DOHH2 (cell line): ENCODE measurements at regions not wholly inside any gene's neighbourhood (a gene's known extent, or its start where the extent isn't known, plus 50 kb on each side); places are given as distances from the start of the nearest gene placed in this dataset.

ENCODE experiments used
- EZH2phosphoT487 ChIP-seq: fragments of 200-600 bp; sonication (generic); IDR thresholded peaks from 2 replicates; pipeline ENCODE4 v1.6.1; 2017; ENCODE audit warnings: borderline replicate concordance, mild to moderate bottlenecking, antibody characterized with exemption, low read length, moderate library complexity, mixed read lengths
- TF ChIP-seq, protein P1 (sequence below): fragments of 200-600 bp; sonication (generic); IDR thresholded peaks from one replicate; pipeline ENCODE4 v1.5.1; 2014; ENCODE audit warnings: antibody characterized with exemption, mild to moderate bottlenecking, low read depth, low read length; ENCODE audit not compliant: poor library complexity, severe bottlenecking

DNA sequence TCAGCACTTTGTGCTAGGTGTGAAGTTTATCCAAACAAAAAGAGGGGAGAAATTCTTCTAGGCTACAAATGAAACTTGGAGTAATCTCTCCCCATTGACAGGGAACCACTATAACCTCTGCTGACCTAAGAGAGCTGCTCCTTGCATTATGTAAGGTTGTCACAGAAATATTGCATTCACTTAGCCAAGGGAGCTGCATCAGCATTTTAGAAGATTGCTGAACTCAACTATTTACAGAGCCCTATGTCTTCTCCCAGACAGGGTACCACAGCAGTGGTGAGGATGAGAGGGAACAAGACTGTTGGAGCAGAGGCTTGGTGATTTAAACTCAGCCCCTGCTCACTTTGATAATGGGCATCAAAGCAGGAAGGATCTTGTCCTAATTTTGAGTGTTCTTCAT is 362.0 kb downstream of the TMEM38B start:
- TF ChIP-seq, protein P1, sequence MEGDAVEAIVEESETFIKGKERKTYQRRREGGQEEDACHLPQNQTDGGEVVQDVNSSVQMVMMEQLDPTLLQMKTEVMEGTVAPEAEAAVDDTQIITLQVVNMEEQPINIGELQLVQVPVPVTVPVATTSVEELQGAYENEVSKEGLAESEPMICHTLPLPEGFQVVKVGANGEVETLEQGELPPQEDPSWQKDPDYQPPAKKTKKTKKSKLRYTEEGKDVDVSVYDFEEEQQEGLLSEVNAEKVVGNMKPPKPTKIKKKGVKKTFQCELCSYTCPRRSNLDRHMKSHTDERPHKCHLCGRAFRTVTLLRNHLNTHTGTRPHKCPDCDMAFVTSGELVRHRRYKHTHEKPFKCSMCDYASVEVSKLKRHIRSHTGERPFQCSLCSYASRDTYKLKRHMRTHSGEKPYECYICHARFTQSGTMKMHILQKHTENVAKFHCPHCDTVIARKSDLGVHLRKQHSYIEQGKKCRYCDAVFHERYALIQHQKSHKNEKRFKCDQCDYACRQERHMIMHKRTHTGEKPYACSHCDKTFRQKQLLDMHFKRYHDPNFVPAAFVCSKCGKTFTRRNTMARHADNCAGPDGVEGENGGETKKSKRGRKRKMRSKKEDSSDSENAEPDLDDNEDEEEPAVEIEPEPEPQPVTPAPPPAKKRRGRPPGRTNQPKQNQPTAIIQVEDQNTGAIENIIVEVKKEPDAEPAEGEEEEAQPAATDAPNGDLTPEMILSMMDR: no peak
- no peak for TF ChIP-seq EZH2phosphoT487
